ENCODE measurements at regions not wholly inside any gene's neighbourhood (a gene's known extent, or its start where the extent isn't known, plus 50 kb on each side); places are given as distances from the start of the nearest gene placed in this dataset.

DNA sequence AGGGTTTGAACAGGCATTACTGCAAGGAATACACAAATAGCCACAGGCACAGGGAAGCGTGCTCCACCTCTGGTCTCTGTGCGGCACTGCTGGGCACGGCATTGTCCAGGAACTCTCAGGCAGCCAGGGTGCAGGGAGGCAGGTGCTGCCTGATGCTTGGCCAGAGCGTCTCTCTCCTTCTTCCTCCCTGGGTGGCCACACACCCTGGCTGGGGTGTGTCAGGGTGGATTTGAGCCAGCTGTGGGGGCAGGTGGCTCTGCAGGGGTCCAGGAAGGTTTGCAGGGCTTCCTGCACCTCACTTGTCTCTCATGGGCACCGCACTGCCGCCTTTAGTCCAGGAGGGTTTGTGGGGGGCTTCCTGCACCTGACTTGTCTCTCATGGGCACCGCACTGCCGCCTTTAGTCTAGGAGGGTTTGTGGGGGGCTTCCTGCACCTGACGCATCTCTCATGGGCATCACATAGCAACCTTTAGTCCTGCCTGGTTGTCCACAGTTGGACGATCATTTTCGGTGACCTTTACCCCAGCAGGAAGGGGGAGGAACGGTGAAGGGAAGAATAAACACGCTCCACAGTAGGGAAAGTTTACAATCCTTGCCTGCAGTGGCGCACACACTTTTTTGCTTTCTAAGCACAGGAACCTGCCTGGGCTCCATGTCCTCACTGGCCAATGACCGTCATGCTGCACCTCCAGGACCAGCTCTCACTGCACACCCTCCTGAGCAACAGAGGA, 332.9 kb downstream of the EIPR1 start:
- Histone ChIP-seq H3K9ac (ENCODE audit: low read length) (no peak overlapping the region), H3K4me2 (ENCODE audit: low read length) (no peak overlapping the region), H3K4me3 (ENCODE audit: low read length) (no peak overlapping the region), H3K27ac (ENCODE audit: low read length) (no peak overlapping the region), H3K27me3 (ENCODE audit: low read depth, low read length) (no peaks in the 10 kb centered on the region), H3K79me2 (ENCODE audit: low read length) (no peaks in the 10 kb centered on the region), H3K4me1 (ENCODE audit: low read length) (no peaks in the 10 kb centered on the region), H4K20me1 (ENCODE audit: insufficient read depth, low read length) (no peaks in the 10 kb centered on the region), H3K36me3 (replicated peaks; ENCODE audit: low read depth, low read length) (no peaks in the 10 kb centered on the region), H2AFZ (ENCODE audit: low read depth, low read length) (no peak overlapping the region), H3K9me3 (ENCODE audit: insufficient read depth, low read length) (no peaks in the 10 kb centered on the region)
- no peak for TF ChIP-seq EZH2phosphoT487 (IDR thresholded peaks at IDR 0.05; ENCODE audit: low read depth)
- no peak for TF ChIP-seq CTCF (IDR thresholded peaks at IDR 0.05; ENCODE audit: low read depth, low read length)

DNA sequence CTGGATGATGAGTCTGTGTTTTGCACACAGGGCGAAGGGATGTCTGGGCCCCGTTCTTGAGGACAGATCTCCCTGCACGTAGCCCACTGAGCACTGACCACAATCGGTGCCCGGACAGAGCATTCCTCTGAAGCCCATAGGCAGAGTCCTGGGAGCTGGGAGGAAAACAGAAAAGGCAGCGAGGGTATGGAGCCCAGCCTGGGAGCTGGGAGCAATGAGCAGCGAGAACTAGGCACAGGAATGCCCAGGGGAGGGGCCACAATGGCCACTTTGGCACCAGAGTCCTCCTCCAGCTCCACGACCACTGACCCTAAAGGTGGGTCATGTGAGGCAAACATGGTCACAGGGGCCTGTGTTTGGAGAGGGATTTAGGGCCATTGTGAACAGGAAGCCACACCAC, 333.9 kb downstream of the EIPR1 start:
- H3K79me2 ChIP-seq (ENCODE audit: low read length): no peaks in the 10 kb centered on the region
- no peaks in the 10 kb centered on the region for H3K4me1 ChIP-seq (ENCODE audit: low read length)
- H3K27ac ChIP-seq (ENCODE audit: low read length): no peak overlapping the region
- H3K36me3 ChIP-seq (replicated peaks; ENCODE audit: low read depth, low read length): no peaks in the 10 kb centered on the region
- no peak for TF ChIP-seq CTCF (IDR thresholded peaks at IDR 0.05; ENCODE audit: low read depth, low read length)
- no peak for TF ChIP-seq EZH2phosphoT487 (IDR thresholded peaks at IDR 0.05; ENCODE audit: low read depth)
- no peak overlapping the region for H2AFZ ChIP-seq (ENCODE audit: low read depth, low read length)
- no peaks in the 10 kb centered on the region for H3K27me3 ChIP-seq (ENCODE audit: low read depth, low read length)
- no peaks in the 10 kb centered on the region for H4K20me1 ChIP-seq (ENCODE audit: insufficient read depth, low read length)
- H3K4me2 ChIP-seq (ENCODE audit: low read length): no peak overlapping the region
- no peaks in the 10 kb centered on the region for H3K9me3 ChIP-seq (ENCODE audit: insufficient read depth, low read length)
- no peak overlapping the region for H3K9ac ChIP-seq (ENCODE audit: low read length)
- H3K4me3 ChIP-seq (ENCODE audit: low read length): no peak overlapping the region

- H4K20me1 ChIP-seq (ENCODE audit: insufficient read depth, low read length): no peaks in the 10 kb centered on the region
- H3K9me3 ChIP-seq (ENCODE audit: insufficient read depth, low read length): no peaks in the 10 kb centered on the region
- H2AFZ ChIP-seq (ENCODE audit: low read depth, low read length): no peak overlapping the region
- no peaks in the 10 kb centered on the region for H3K4me1 ChIP-seq (ENCODE audit: low read length)
- H3K9ac ChIP-seq (ENCODE audit: low read length): no peak overlapping the region
- H3K79me2 ChIP-seq (ENCODE audit: low read length): no peaks in the 10 kb centered on the region
- no peak overlapping the region for H3K27ac ChIP-seq (ENCODE audit: low read length)
- H3K36me3 ChIP-seq (replicated peaks; ENCODE audit: low read depth, low read length): no peaks in the 10 kb centered on the region
- no peak for TF ChIP-seq CTCF (IDR thresholded peaks at IDR 0.05; ENCODE audit: low read depth, low read length)
- TF ChIP-seq EZH2phosphoT487 (IDR thresholded peaks at IDR 0.05; ENCODE audit: low read depth): no peak
- no peak overlapping the region for H3K4me2 ChIP-seq (ENCODE audit: low read length)
- H3K27me3 ChIP-seq (ENCODE audit: low read depth, low read length): no peaks in the 10 kb centered on the region
- no peak overlapping the region for H3K4me3 ChIP-seq (ENCODE audit: low read length)
Observed at GRCh38 chr2:3042601-3043585, 334.7 kb downstream of the EIPR1 start.
